ENCODE measurements at regions not wholly inside any gene's neighbourhood (a gene's known extent, or its start where the extent isn't known, plus 50 kb on each side); places are given as distances from the start of the nearest gene placed in this dataset.
A peak's percentile ranks its signal among the peaks of the same experiment; 100 is the strongest.

- TF ChIP-seq ZMIZ1 (IDR thresholded peaks at IDR 0.05; ENCODE audit: low read depth in 2 of 2, low read length in 2 of 2) (no peak), ZNF778 (CRISPR knock-in tag; IDR thresholded peaks at IDR 0.05) (no peak), SUPT5H (IDR thresholded peaks at IDR 0.05) (no peak)
Measured at GRCh38 chr20:22343612-22344011, 240.8 kb downstream of the FOXA2 start (continued).

- ChIA-PET POLR2A (interaction anchor here (0.5 to 0.9 kb wide), 2 partner anchors 255 to 349 kb away, joined by 3 read pairs; no protein-coding TSS in a partner anchor), CTCF (ENCODE audit: low intra/inter-chr PET ratio) (interaction anchor here (1.7 kb wide), 1 partner anchor 342 kb away, joined by 4 read pairs; no protein-coding TSS in a partner anchor)
- ATAC-seq (no peak), FAIRE-seq (no peak), DNase-seq (ENCODE audit: extremely low read depth in 1 of 4, low spot score in 3 of 4) (no peak)
- no peaks in the 10 kb centered on the region for H3K27me3 ChIP-seq (ENCODE audit: control insufficient read depth in 2 of 2, insufficient read depth in 2 of 2, low read length in 2 of 2)
- H3K9me3 ChIP-seq (replicated peaks; ENCODE audit: control insufficient read depth, insufficient read depth, low read depth, low read length), result no peaks in the 10 kb centered on the region
- H4K20me1 ChIP-seq (replicated peaks; ENCODE audit: control insufficient read depth, insufficient read depth, low read length), result no peaks in the 10 kb centered on the region
- H3K4me3 ChIP-seq, result no peak overlapping the region
- no peak overlapping the region for H3K27ac ChIP-seq (ENCODE audit: extremely low read depth, low read depth, low read length)
- H3K4me2 ChIP-seq (ENCODE audit: insufficient read depth, low read length), result no peak overlapping the region
- H2AFZ ChIP-seq (ENCODE audit: low read depth, low read length), result no peak overlapping the region
- intact Hi-C loops (cut with micrococcal nuclease) (no loop called here), in situ Hi-C loops (cut with MboI) (loop anchor here (5.0 to 25.0 kb wide), 2 partner anchors 345 to 620 kb away; no protein-coding TSS in a partner anchor)
- no TSS peak for BruUV-seq (replicated peaks)
- no peaks in the 10 kb centered on the region for H3K36me3 ChIP-seq (ENCODE audit: control insufficient read depth, insufficient read depth, low read length)
- WGBS (ENCODE audit: insufficient coverage, low coverage, missing lambda C conversion rate), result 40% methylated on average over 3 of the region's 4 CpGs
- H3K9me1 ChIP-seq (ENCODE audit: control insufficient read depth, insufficient read depth, low read length), result no peaks in the 10 kb centered on the region
- peaks cover 4 to 5% of the 10 kb centered on the region in 2 experiments; a peak in 4 of 5 replicates for H3K4me1 ChIP-seq (replicated peaks in 1 of 2; ENCODE audit: control insufficient read depth in 2 of 2, insufficient read depth in 2 of 2, low read length in 2 of 2)
- no peaks in the 10 kb centered on the region for H3K79me2 ChIP-seq (ENCODE audit: control insufficient read depth, insufficient read depth, low read length)
- no peak overlapping the region for H3K9ac ChIP-seq (ENCODE audit: insufficient read depth in 1 of 2, low read depth in 2 of 2, low read length in 2 of 2)
- TF ChIP-seq ZNF766 (CRISPR knock-in tag; conservative IDR thresholded peaks at IDR 0.05) (no peak), ZNF24 (IDR thresholded peaks at IDR 0.05) (peak; percentile 86)
Measured at GRCh38 chr20:22342410-22342809, 242.0 kb downstream of the FOXA2 start.

Measured in K562 (cell line).